ENCODE measurements at regions not wholly inside any gene's neighbourhood (a gene's known extent, or its start where the extent isn't known, plus 50 kb on each side); places are given as distances from the start of the nearest gene placed in this dataset.

GRCh38 chr15:69802432-69802831, 295.3 kb downstream of the TLE3 start:
- ChIA-PET CTCF (no interaction called here), POLR2A (no interaction called here)
- no peak overlapping the region for H3K27ac Mint-ChIP-seq
- ATAC-seq (no peak), DNase-seq (ENCODE audit: low spot score) (no peak)
- no peaks in the 10 kb centered on the region for H3K27me3 Mint-ChIP-seq (ENCODE audit: low read depth)
- no peaks in the 10 kb centered on the region for H3K9me3 Mint-ChIP-seq
- peaks cover 11% of the 10 kb centered on the region for H3K4me1 Mint-ChIP-seq
- no peaks in the 10 kb centered on the region for H3K36me3 Mint-ChIP-seq
- TF ChIP-seq SMAD3 (CRISPR knock-in tag; IDR thresholded peaks at IDR 0.05; ENCODE audit: borderline replicate concordance) (no peak), ATF1 (CRISPR knock-in tag; IDR thresholded peaks at IDR 0.05) (no peak), GABPB1 (CRISPR knock-in tag; IDR thresholded peaks at IDR 0.05) (no peak), TP53 (CRISPR knock-in tag; IDR thresholded peaks at IDR 0.05) (no peak), ZNF232 (CRISPR knock-in tag; IDR thresholded peaks at IDR 0.05) (no peak), ZMAT4 (CRISPR knock-in tag; IDR thresholded peaks at IDR 0.05) (no peak), MYBL2 (CRISPR knock-in tag; IDR thresholded peaks at IDR 0.05) (no peak)
- H3K4me3 Mint-ChIP-seq: no peak overlapping the region

- no peaks in the 10 kb centered on the region for H3K36me3 Mint-ChIP-seq
- DNase-seq (ENCODE audit: low spot score): no peak
- H3K27ac Mint-ChIP-seq: no peak overlapping the region
- no peak overlapping the region for H3K4me3 Mint-ChIP-seq
- ATAC-seq: no peak
- ChIA-PET POLR2A (no interaction called here), CTCF (interaction anchor here (0.6 kb wide), 1 partner anchor 9 kb away, joined by 3 read pairs; no protein-coding TSS in a partner anchor)
- no peaks in the 10 kb centered on the region for H3K9me3 Mint-ChIP-seq
- no peak for TF ChIP-seq IRF2 (CRISPR knock-in tag; IDR thresholded peaks at IDR 0.05; ENCODE audit: borderline replicate concordance, low read depth)
- TF ChIP-seq USF1 (CRISPR knock-in tag; IDR thresholded peaks at IDR 0.05): no peak
- TF ChIP-seq CBFB (CRISPR knock-in tag; IDR thresholded peaks at IDR 0.05; ENCODE audit: low read depth): no peak
- no peak for TF ChIP-seq ZNF232 (CRISPR knock-in tag; IDR thresholded peaks at IDR 0.05)
- no peak for TF ChIP-seq SMAD3 (CRISPR knock-in tag; IDR thresholded peaks at IDR 0.05; ENCODE audit: borderline replicate concordance)
- no peak for TF ChIP-seq ATF1 (CRISPR knock-in tag; IDR thresholded peaks at IDR 0.05)
- peaks cover 11% of the 10 kb centered on the region for H3K4me1 Mint-ChIP-seq
- no peaks in the 10 kb centered on the region for H3K27me3 Mint-ChIP-seq (ENCODE audit: low read depth)
Observed at GRCh38 chr15:69804786-69805185, 292.9 kb downstream of the TLE3 start.

GRCh38 chr15:69805248-69805953, 292.3 kb downstream of the TLE3 start:
- Mint-ChIP-seq H3K9me3 (no peaks in the 10 kb centered on the region), H3K27me3 (ENCODE audit: low read depth) (no peaks in the 10 kb centered on the region), H3K4me3 (no peak overlapping the region), H3K4me1 (peaks cover 11% of the 10 kb centered on the region), H3K27ac (no peak overlapping the region), H3K36me3 (no peaks in the 10 kb centered on the region)
- ChIA-PET CTCF (interaction anchor here (0.6 kb wide), 1 partner anchor 9 kb away, joined by 3 read pairs; no protein-coding TSS in a partner anchor), POLR2A (no interaction called here)
- DNase-seq (ENCODE audit: low spot score) (no peak), ATAC-seq (no peak)
- TF ChIP-seq HMGXB4 (CRISPR knock-in tag; IDR thresholded peaks at IDR 0.05) (no peak), RELA (CRISPR knock-in tag; IDR thresholded peaks at IDR 0.05; ENCODE audit: borderline replicate concordance) (no peak)

- H3K27ac Mint-ChIP-seq: no peak overlapping the region
- DNase-seq (ENCODE audit: low spot score) (no peak), ATAC-seq (peak; percentile 63)
- CTCF ChIA-PET: interaction anchor here (1.1 kb wide), 1 partner anchor 203 kb away, joined by 3 read pairs; no protein-coding TSS in a partner anchor
- no peaks in the 10 kb centered on the region for H3K9me3 Mint-ChIP-seq
- peaks cover 11% of the 10 kb centered on the region for H3K4me1 Mint-ChIP-seq
- POLR2A ChIA-PET: no interaction called here
- no peaks in the 10 kb centered on the region for H3K27me3 Mint-ChIP-seq (ENCODE audit: low read depth)
- no peak overlapping the region for H3K4me3 Mint-ChIP-seq
- H3K36me3 Mint-ChIP-seq: no peaks in the 10 kb centered on the region
- TF ChIP-seq GRHL2 (CRISPR knock-in tag; IDR thresholded peaks at IDR 0.05; ENCODE audit: insufficient replicate concordance, severe bottlenecking) (no peak), GABPB1 (CRISPR knock-in tag; IDR thresholded peaks at IDR 0.05) (no peak), E2F4 (CRISPR knock-in tag; IDR thresholded peaks at IDR 0.05; ENCODE audit: borderline replicate concordance, low read depth) (no peak), PREB (CRISPR knock-in tag; IDR thresholded peaks at IDR 0.05; ENCODE audit: borderline replicate concordance) (no peak), ZNF512 (CRISPR knock-in tag; IDR thresholded peaks at IDR 0.05; ENCODE audit: borderline replicate concordance) (no peak), CBFB (CRISPR knock-in tag; IDR thresholded peaks at IDR 0.05; ENCODE audit: low read depth) (no peak), ZNF232 (CRISPR knock-in tag; IDR thresholded peaks at IDR 0.05) (no peak), CREM (CRISPR knock-in tag; IDR thresholded peaks at IDR 0.05) (no peak), NFATC4 (CRISPR knock-in tag; IDR thresholded peaks at IDR 0.05) (no peak), CREB1 (CRISPR knock-in tag; IDR thresholded peaks at IDR 0.05) (no peak), MAX (CRISPR knock-in tag; IDR thresholded peaks at IDR 0.05) (no peak)
Observed at GRCh38 chr15:69806287-69806915, 291.3 kb downstream of the TLE3 start.

All from WTC11 (cell line).